ENCODE measurements at regions not wholly inside any gene's neighbourhood (a gene's known extent, or its start where the extent isn't known, plus 50 kb on each side); places are given as distances from the start of the nearest gene placed in this dataset.

- POLR2A ChIA-PET = no interaction called here
- H3K4me1 Mint-ChIP-seq (ENCODE audit: low read depth) = no peaks in the 10 kb centered on the region
- no peak for ATAC-seq
- no peaks in the 10 kb centered on the region for H3K27me3 Mint-ChIP-seq
- no peaks in the 10 kb centered on the region for H3K36me3 Mint-ChIP-seq (ENCODE audit: low read depth)
- no peak overlapping the region for H3K4me3 Mint-ChIP-seq
- CTCF ChIA-PET = no interaction called here
- no peak for DNase-seq
- intact Hi-C loops (cut with micrococcal nuclease) = no loop called here
- TF ChIP-seq, protein P1, sequence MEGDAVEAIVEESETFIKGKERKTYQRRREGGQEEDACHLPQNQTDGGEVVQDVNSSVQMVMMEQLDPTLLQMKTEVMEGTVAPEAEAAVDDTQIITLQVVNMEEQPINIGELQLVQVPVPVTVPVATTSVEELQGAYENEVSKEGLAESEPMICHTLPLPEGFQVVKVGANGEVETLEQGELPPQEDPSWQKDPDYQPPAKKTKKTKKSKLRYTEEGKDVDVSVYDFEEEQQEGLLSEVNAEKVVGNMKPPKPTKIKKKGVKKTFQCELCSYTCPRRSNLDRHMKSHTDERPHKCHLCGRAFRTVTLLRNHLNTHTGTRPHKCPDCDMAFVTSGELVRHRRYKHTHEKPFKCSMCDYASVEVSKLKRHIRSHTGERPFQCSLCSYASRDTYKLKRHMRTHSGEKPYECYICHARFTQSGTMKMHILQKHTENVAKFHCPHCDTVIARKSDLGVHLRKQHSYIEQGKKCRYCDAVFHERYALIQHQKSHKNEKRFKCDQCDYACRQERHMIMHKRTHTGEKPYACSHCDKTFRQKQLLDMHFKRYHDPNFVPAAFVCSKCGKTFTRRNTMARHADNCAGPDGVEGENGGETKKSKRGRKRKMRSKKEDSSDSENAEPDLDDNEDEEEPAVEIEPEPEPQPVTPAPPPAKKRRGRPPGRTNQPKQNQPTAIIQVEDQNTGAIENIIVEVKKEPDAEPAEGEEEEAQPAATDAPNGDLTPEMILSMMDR (IDR thresholded peaks at IDR 0.05) = no peak
- H3K9me3 Mint-ChIP-seq = peaks cover 1% of the 10 kb centered on the region
- H3K27ac Mint-ChIP-seq = no peak overlapping the region
Observed at GRCh38 chr3:162141272-162141791, 644.7 kb downstream of the OTOL1 start.

DNA sequence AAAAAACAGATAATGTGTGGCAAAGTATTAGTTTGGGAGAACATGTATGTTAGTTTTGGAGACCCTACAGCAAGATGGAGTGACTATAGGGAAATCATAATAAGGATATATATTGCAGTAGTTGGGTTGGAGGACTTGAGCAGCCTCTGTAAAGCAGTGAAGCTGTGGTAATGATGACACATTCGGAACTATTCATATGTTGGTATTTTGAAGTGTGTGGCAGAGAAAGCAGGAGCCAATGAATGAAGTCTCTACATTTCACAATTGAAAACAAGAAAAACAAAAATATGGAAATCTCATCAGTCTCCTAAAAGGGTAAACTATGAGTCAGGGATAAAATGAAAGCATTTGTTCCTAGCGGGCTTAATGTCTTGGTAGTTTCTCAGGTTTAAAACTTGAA, 645.9 kb downstream of the OTOL1 start:
- Mint-ChIP-seq H3K9me3 (no peaks in the 10 kb centered on the region), H3K36me3 (ENCODE audit: low read depth) (no peaks in the 10 kb centered on the region), H3K4me1 (ENCODE audit: low read depth) (no peaks in the 10 kb centered on the region), H3K27me3 (no peaks in the 10 kb centered on the region), H3K4me3 (no peak overlapping the region), H3K27ac (no peak overlapping the region)
- no peak for DNase-seq
- ChIA-PET CTCF (no interaction called here), POLR2A (no interaction called here)
- no peak for ATAC-seq
- TF ChIP-seq, protein P1 (IDR thresholded peaks at IDR 0.05) = no peak
- intact Hi-C loops (cut with micrococcal nuclease) = no loop called here

GRCh38 chr3:162143180-162143579, 646.6 kb downstream of the OTOL1 start:
- Mint-ChIP-seq H3K9me3 (no peaks in the 10 kb centered on the region), H3K36me3 (ENCODE audit: low read depth) (no peaks in the 10 kb centered on the region), H3K27ac (no peak overlapping the region), H3K4me3 (no peak overlapping the region), H3K27me3 (no peaks in the 10 kb centered on the region), H3K4me1 (ENCODE audit: low read depth) (no peaks in the 10 kb centered on the region)
- ATAC-seq = no peak
- ChIA-PET POLR2A (no interaction called here), CTCF (no interaction called here)
- intact Hi-C loops (cut with micrococcal nuclease) = no loop called here
- TF ChIP-seq, protein P1 (IDR thresholded peaks at IDR 0.05) = no peak
- DNase-seq = no peak

GRCh38 chr3:162147996-162148395, 651.4 kb downstream of the OTOL1 start:
- Mint-ChIP-seq H3K9me3 (no peaks in the 10 kb centered on the region), H3K27me3 (no peaks in the 10 kb centered on the region), H3K36me3 (ENCODE audit: low read depth) (no peaks in the 10 kb centered on the region), H3K4me1 (ENCODE audit: low read depth) (no peaks in the 10 kb centered on the region), H3K27ac (no peak overlapping the region), H3K4me3 (no peak overlapping the region)
- ChIA-PET POLR2A (no interaction called here), CTCF (interaction anchor here (1.2 kb wide), 1 partner anchor 17 kb away, joined by 3 read pairs; no protein-coding TSS in a partner anchor)
- DNase-seq (no peak), ATAC-seq (no peak)
- intact Hi-C loops (cut with micrococcal nuclease) = no loop called here
- TF ChIP-seq, protein P1 (IDR thresholded peaks at IDR 0.05) = no peak

DNA sequence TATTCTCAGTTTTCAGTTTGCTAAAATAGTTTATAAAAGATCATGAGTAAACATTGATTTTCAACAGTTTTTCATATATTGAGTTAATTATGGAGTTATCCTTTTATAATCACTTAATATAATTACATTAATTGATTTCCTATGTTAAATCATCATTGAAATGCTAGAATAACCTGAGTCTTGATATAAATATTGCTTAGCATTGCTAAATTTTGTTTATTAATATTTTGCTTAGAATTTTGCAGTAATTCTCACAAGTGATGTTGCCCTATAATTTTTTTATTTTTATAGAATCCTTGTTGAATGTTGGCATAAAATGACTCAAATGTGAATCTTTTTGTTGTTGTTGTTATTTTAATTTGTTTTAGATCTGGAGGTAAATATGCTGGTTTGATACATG, 654.2 kb downstream of the OTOL1 start:
- ChIA-PET CTCF (no interaction called here), POLR2A (no interaction called here)
- no peak overlapping the region for H3K4me3 Mint-ChIP-seq
- DNase-seq = no peak
- TF ChIP-seq, protein P1 (IDR thresholded peaks at IDR 0.05) = no peak
- H3K27me3 Mint-ChIP-seq = no peaks in the 10 kb centered on the region
- no peaks in the 10 kb centered on the region for H3K9me3 Mint-ChIP-seq
- H3K4me1 Mint-ChIP-seq (ENCODE audit: low read depth) = no peaks in the 10 kb centered on the region
- H3K27ac Mint-ChIP-seq = no peak overlapping the region
- intact Hi-C loops (cut with micrococcal nuclease) = no loop called here
- no peaks in the 10 kb centered on the region for H3K36me3 Mint-ChIP-seq (ENCODE audit: low read depth)
- ATAC-seq = no peak
